Trophoblast cell (in vitro differentiated cells and primary cell): ENCODE measurements at regions not wholly inside any gene's neighbourhood (a gene's known extent, or its start where the extent isn't known, plus 50 kb on each side); places are given as distances from the start of the nearest gene placed in this dataset.

Experiments used
- DNase-seq, 2 donors: peaks; one replicate each; pipeline ENCODE4 v3.0.0-alpha.2; 2016
- H2AFZ ChIP-seq: 2 replicates; pipeline ENCODE4 v1.6.1; 2013; ENCODE audit warnings: low read length, moderate library complexity, mild to moderate bottlenecking; ENCODE audit not compliant: insufficient read depth, poor library complexity
- H2AK5ac ChIP-seq: 2 replicates; pipeline ENCODE4 v1.6.1; 2013; ENCODE audit warnings: mild to moderate bottlenecking, low read length
- H2BK120ac ChIP-seq: 2 replicates; pipeline ENCODE4 v1.6.1; 2013; ENCODE audit warnings: low read length, mild to moderate bottlenecking, moderate library complexity; ENCODE audit not compliant: insufficient read depth, poor library complexity
- H2BK12ac ChIP-seq: 2 replicates; pipeline ENCODE4 v1.6.1; 2013; ENCODE audit warnings: mild to moderate bottlenecking, low read length, moderate library complexity
- H2BK5ac ChIP-seq: 2 replicates; pipeline ENCODE4 v1.6.1; 2013; ENCODE audit warnings: low read length, low read depth, moderate library complexity, mild to moderate bottlenecking; ENCODE audit not compliant: poor library complexity
- H3K14ac ChIP-seq: 2 replicates; pipeline ENCODE4 v1.6.1; 2013; ENCODE audit warnings: mild to moderate bottlenecking, low read length
- H3K18ac ChIP-seq: 2 replicates; pipeline ENCODE4 v1.6.1; 2013; ENCODE audit warnings: mild to moderate bottlenecking, low read length
- H3K23ac ChIP-seq: 2 replicates; pipeline ENCODE4 v1.6.1; 2013; ENCODE audit warnings: low read length
- H3K27ac ChIP-seq: 2 replicates; pipeline ENCODE4 v1.5.1; 2013; ENCODE audit warnings: low read depth, mild to moderate bottlenecking, inconsistent platforms, low read length, moderate library complexity
- H3K27me3 ChIP-seq: 2 replicates; pipeline ENCODE4 v1.6.1; 2013; ENCODE audit warnings: inconsistent platforms, mild to moderate bottlenecking, low read length, moderate library complexity; ENCODE audit not compliant: insufficient read depth
- H3K36me3 ChIP-seq, 2 experiments: 1 replicate in 1 of 2; 2 replicates in 1 of 2; pipeline ENCODE4 v1.6.1; 2013; ENCODE audit warnings: low read length in 2 of 2, mild to moderate bottlenecking in 2 of 2, moderate library complexity in 1 of 2; ENCODE audit not compliant: insufficient read depth in 2 of 2, control insufficient read depth in 1 of 2
- H3K4ac ChIP-seq: 2 replicates; pipeline ENCODE4 v1.6.1; 2013; ENCODE audit warnings: low read depth, mild to moderate bottlenecking, low read length, moderate library complexity
- H3K4me1 ChIP-seq, 2 experiments: 1 replicate in 1 of 2; 2 replicates in 1 of 2; pipeline ENCODE4 v1.6.1; 2013; ENCODE audit warnings: low read length in 2 of 2, mild to moderate bottlenecking in 2 of 2, moderate library complexity in 1 of 2; ENCODE audit not compliant: insufficient read depth in 2 of 2, control insufficient read depth in 1 of 2
- H3K4me2 ChIP-seq: 2 replicates; pipeline ENCODE4 v1.6.1; 2013; ENCODE audit warnings: inconsistent platforms, mild to moderate bottlenecking, low read length, moderate library complexity
- H3K4me3 ChIP-seq: 2 replicates; pipeline ENCODE4 v1.5.1; 2013; ENCODE audit warnings: mild to moderate bottlenecking, low read depth, low read length, inconsistent platforms
- H3K79me1 ChIP-seq: one replicate; pipeline ENCODE4 v1.6.1; 2013; ENCODE audit warnings: low read length
- H3K79me2 ChIP-seq: 2 replicates; pipeline ENCODE4 v1.6.1; 2013; ENCODE audit warnings: low read length, mild to moderate bottlenecking; ENCODE audit not compliant: control insufficient read depth, insufficient read depth, poor library complexity
- H3K9ac ChIP-seq: 2 replicates; pipeline ENCODE4 v1.6.1; 2013; ENCODE audit warnings: mild to moderate bottlenecking, low read length
- H3K9me3 ChIP-seq: 2 replicates; pipeline ENCODE4 v1.6.1; 2013; ENCODE audit warnings: low read depth, mild to moderate bottlenecking, control low read depth, inconsistent platforms, low read length; ENCODE audit not compliant: insufficient read depth
- H4K12ac ChIP-seq: 2 replicates; pipeline ENCODE4 v1.6.1; 2013; ENCODE audit warnings: low read depth, mild to moderate bottlenecking, low read length, moderate library complexity
- H4K8ac ChIP-seq: 2 replicates; pipeline ENCODE4 v1.6.1; 2013; ENCODE audit warnings: low read depth, mild to moderate bottlenecking, low read length, moderate library complexity
- H4K91ac ChIP-seq: one replicate; pipeline ENCODE4 v1.6.1; 2013; ENCODE audit warnings: low read depth, mild to moderate bottlenecking, low read length, moderate library complexity
- WGBS: extraction: QIAGEN DNeasy Blood & Tissue Kit; methylation state at CpG from one replicate; pipeline ENCODE4 v1.1.7; 2013; ENCODE audit warnings: missing lambda C conversion rate; ENCODE audit not compliant: insufficient read length, insufficient coverage; ENCODE audit errors: extremely low coverage; 5-methylcytosine and 5-hydroxymethylcytosine counted together

DNA sequence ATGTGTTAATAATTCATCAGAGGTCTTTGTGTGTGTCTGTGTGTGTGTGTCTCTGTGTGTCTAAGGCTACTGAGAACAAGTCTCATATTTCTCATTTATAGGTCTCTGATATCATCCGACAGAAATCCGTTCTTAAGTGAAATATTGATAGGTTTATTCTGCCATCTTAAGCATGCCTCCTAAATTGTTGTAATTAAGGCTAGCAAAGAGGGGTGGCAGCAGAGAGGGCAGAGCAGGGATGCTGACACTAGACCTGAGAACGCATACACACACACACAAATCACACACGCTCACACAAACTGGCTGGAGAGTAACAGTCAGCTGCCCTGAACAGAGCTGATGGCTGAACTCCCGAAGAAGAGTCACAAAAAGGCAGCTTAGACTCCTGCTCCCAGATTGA, 84.9 kb upstream of the LRFN2 start:
- Histone ChIP-seq H2BK5ac (no peak overlapping the region), H3K4me2 (no peak overlapping the region), H3K4ac (no peak overlapping the region), H3K27ac (no peak overlapping the region), H4K91ac (no peak overlapping the region), H3K36me3 (no peaks in the 10 kb centered on the region), H3K27me3 (no peaks in the 10 kb centered on the region), H2AK5ac (no peak overlapping the region), H3K9ac (no peak overlapping the region), H2BK12ac (no peak overlapping the region), H3K18ac (no peak overlapping the region), H4K12ac (no peak overlapping the region), H3K23ac (no peak overlapping the region), H3K9me3 (peaks cover under 1% of the 10 kb centered on the region), H2BK120ac (no peak overlapping the region), H3K14ac (no peak overlapping the region), H3K79me1 (no peaks in the 10 kb centered on the region), H3K79me2 (no peaks in the 10 kb centered on the region), H3K4me3 (no peak overlapping the region), H3K4me1 (peaks cover 3 to 5% of the 10 kb centered on the region in 2 experiments), H4K8ac (no peak overlapping the region), H2AFZ (no peak overlapping the region)
- WGBS: no CpG with 5 or more reads among the region's 5 CpGs
- DNase-seq: no peak

DNA sequence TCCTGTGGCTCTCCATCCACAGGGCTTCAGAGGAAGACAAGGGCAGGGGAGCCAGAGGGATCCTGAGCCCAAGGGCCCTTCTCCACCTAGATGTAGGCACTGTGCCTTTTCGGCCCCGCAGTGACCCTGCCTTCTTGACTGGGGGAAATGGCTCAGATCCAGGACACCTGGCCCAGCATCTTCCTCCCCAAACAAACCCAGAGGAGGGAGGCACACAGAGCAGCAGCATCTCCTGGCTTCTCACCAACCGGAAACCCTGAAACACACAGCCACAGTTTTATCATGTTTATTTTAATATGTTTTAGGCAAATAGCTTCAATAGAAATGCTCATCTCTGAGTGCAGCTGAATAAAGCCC, 84.5 kb upstream of the LRFN2 start:
- Histone ChIP-seq H3K79me2 (no peaks in the 10 kb centered on the region), H2BK5ac (no peak overlapping the region), H3K4me3 (no peak overlapping the region), H2AFZ (no peak overlapping the region), H3K4me1 (peaks cover 3 to 5% of the 10 kb centered on the region in 2 experiments), H3K23ac (no peak overlapping the region), H3K27ac (no peak overlapping the region), H3K9me3 (peaks cover 2% of the 10 kb centered on the region), H3K79me1 (no peaks in the 10 kb centered on the region), H3K18ac (no peak overlapping the region), H3K27me3 (no peaks in the 10 kb centered on the region), H2BK120ac (no peak overlapping the region), H3K9ac (no peak overlapping the region), H3K4ac (no peak overlapping the region), H2AK5ac (no peak overlapping the region), H4K91ac (no peak overlapping the region), H3K14ac (no peak overlapping the region), H3K4me2 (no peak overlapping the region), H4K8ac (no peak overlapping the region), H3K36me3 (no peaks in the 10 kb centered on the region), H4K12ac (no peak overlapping the region), H2BK12ac (no peak overlapping the region)
- no CpG with 5 or more reads among the region's 3 CpGs for WGBS
- no peak for DNase-seq

DNA sequence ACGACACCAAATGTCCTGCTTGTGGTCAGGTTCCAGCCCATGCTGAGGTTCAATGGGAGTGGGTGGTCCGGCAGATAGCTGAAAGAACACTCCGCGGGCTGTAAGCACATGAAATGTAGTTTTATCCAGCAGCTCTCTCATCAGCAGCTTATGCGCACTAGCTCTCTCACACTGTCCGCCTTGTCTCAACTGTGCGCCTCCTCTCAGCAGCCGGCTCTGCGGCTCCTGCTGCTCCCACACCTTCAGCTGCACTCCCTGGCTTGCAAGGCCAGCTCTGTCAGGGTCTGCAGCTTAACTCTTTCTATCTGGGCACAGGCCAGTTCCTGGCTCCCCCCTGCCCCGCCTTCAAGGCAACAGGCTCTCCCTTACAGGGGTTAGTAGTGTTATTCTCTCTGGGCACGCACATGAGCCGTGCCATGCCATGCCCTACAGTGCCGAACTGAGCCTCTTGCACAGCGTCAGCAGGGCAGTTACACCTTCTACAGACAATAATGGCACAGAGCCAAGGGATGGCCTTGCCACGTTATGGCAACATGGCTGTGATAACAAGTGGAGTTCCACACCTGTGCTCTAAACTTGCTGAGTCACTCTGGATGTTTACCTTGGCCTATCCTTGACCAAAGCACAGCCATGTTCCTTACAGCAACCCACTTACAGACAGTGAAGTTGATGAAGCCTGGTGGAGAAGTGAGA, 84.0 kb upstream of the LRFN2 start:
- no peaks in the 10 kb centered on the region for H3K79me1 ChIP-seq
- no peak overlapping the region for H2AK5ac ChIP-seq
- no peak overlapping the region for H3K18ac ChIP-seq
- peaks cover 3 to 5% of the 10 kb centered on the region in 2 experiments for H3K4me1 ChIP-seq
- no peak overlapping the region for H4K8ac ChIP-seq
- H4K91ac ChIP-seq: no peak overlapping the region
- H2BK120ac ChIP-seq: no peak overlapping the region
- no peak overlapping the region for H3K9ac ChIP-seq
- no peak overlapping the region for H3K4me2 ChIP-seq
- no peak overlapping the region for H3K14ac ChIP-seq
- H2BK12ac ChIP-seq: no peak overlapping the region
- no peak overlapping the region for H2BK5ac ChIP-seq
- H3K27me3 ChIP-seq: no peaks in the 10 kb centered on the region
- H3K36me3 ChIP-seq: no peaks in the 10 kb centered on the region
- no peak overlapping the region for H3K23ac ChIP-seq
- no CpG with 5 or more reads among the region's 15 CpGs for WGBS
- H3K9me3 ChIP-seq: peaks cover 3% of the 10 kb centered on the region
- H4K12ac ChIP-seq: no peak overlapping the region
- no peak overlapping the region for H3K4ac ChIP-seq
- H2AFZ ChIP-seq: no peak overlapping the region
- no peak for DNase-seq
- H3K27ac ChIP-seq: no peak overlapping the region
- peak overlapping the region; percentile 5 for H3K4me3 ChIP-seq
- H3K79me2 ChIP-seq: no peaks in the 10 kb centered on the region

- Histone ChIP-seq H3K79me1 (no peaks in the 10 kb centered on the region), H3K4ac (no peak overlapping the region), H2BK5ac (no peak overlapping the region), H2AFZ (no peak overlapping the region), H2BK12ac (no peak overlapping the region), H2BK120ac (no peak overlapping the region), H3K27ac (no peak overlapping the region), H3K9me3 (peaks cover 13% of the 10 kb centered on the region), H3K23ac (no peak overlapping the region), H3K4me2 (no peak overlapping the region), H3K4me1 (peaks cover 3 to 5% of the 10 kb centered on the region in 2 experiments), H3K14ac (no peak overlapping the region), H3K36me3 (no peaks in the 10 kb centered on the region), H3K79me2 (no peaks in the 10 kb centered on the region), H3K9ac (no peak overlapping the region), H4K91ac (no peak overlapping the region), H3K18ac (no peak overlapping the region), H3K27me3 (no peaks in the 10 kb centered on the region), H4K8ac (no peak overlapping the region), H4K12ac (no peak overlapping the region), H3K4me3 (no peak overlapping the region), H2AK5ac (no peak overlapping the region)
- WGBS: no CpG with 5 or more reads among the region's 3 CpGs
- DNase-seq: no peak
Observed at GRCh38 chr6:40669343-40669742, 82.2 kb upstream of the LRFN2 start.
